ENCODE measurements at regions not wholly inside any gene's neighbourhood (a gene's known extent, or its start where the extent isn't known, plus 50 kb on each side); places are given as distances from the start of the nearest gene placed in this dataset.

GRCh38 chr6:14621518-14621917, 503.9 kb downstream of the CD83 start:
- FAIRE-seq, result no peak

- FAIRE-seq, result no peak
Measured at GRCh38 chr6:14622085-14622484, 504.5 kb downstream of the CD83 start.

GRCh38 chr6:14622909-14623505, 505.4 kb downstream of the CD83 start:
- FAIRE-seq, result no peak

GRCh38 chr6:14625173-14625895, 507.8 kb downstream of the CD83 start:
- no peak for FAIRE-seq

GRCh38 chr6:14626556-14626955, 509.0 kb downstream of the CD83 start:
- FAIRE-seq, result no peak

GRCh38 chr6:14630016-14630415, 512.4 kb downstream of the CD83 start:
- FAIRE-seq, result no peak

- FAIRE-seq, result no peak
Measured at GRCh38 chr6:14633479-14633878, 515.9 kb downstream of the CD83 start.

GRCh38 chr6:14634072-14634471, 516.5 kb downstream of the CD83 start:
- FAIRE-seq, result no peak

GRCh38 chr6:14635195-14635594, 517.6 kb downstream of the CD83 start:
- FAIRE-seq, result no peak

GRCh38 chr6:14635934-14636591, 518.5 kb downstream of the CD83 start:
- no peak for FAIRE-seq

GRCh38 chr6:14638435-14638905, 520.9 kb downstream of the CD83 start:
- no peak for FAIRE-seq

GRCh38 chr6:14638906-14639761, 521.6 kb downstream of the CD83 start:
- FAIRE-seq, result no peak

- FAIRE-seq, result no peak
Measured at GRCh38 chr6:14639983-14640599, 522.5 kb downstream of the CD83 start.

GRCh38 chr6:14640631-14641030, 523.1 kb downstream of the CD83 start:
- no peak for FAIRE-seq

- FAIRE-seq, result no peak
Measured at GRCh38 chr6:14641423-14642135, 524.0 kb downstream of the CD83 start.

- FAIRE-seq, result no peak
Measured at GRCh38 chr6:14642136-14642505, 524.5 kb downstream of the CD83 start.

- FAIRE-seq, result no peak
Measured at GRCh38 chr6:14642842-14643241, 525.3 kb downstream of the CD83 start.

GRCh38 chr6:14644381-14644780, 526.8 kb downstream of the CD83 start:
- FAIRE-seq, result no peak

- FAIRE-seq, result no peak
Measured at GRCh38 chr6:14645221-14645620, 527.6 kb downstream of the CD83 start.

- FAIRE-seq, result no peak
Measured at GRCh38 chr6:14645841-14646240, 528.3 kb downstream of the CD83 start.

GRCh38 chr6:14646371-14646770, 528.8 kb downstream of the CD83 start:
- FAIRE-seq, result no peak

- FAIRE-seq, result no peak
Measured at GRCh38 chr6:14647357-14647756, 529.8 kb downstream of the CD83 start.
